Lower leg skin (tissue), 4 donors: ENCODE measurements at regions not wholly inside any gene's neighbourhood (a gene's known extent, or its start where the extent isn't known, plus 50 kb on each side); places are given as distances from the start of the nearest gene placed in this dataset.
"Not testable (repeated sequence)": the region's sequence is repeated elsewhere in the genome, so short reads cannot be mapped to it uniquely, and the experiment has no call there.

Source experiments
- DNase-seq, 2 donors: peaks; one replicate each; pipeline ENCODE4 v3.0.0-alpha.2; 2019; ENCODE audit warnings: low spot score in 2 of 2
- H3K4me3 ChIP-seq: fragments of 200-600 bp; sonication (generic); 2 replicates; pipeline ENCODE4 v1.5.1; 2017; ENCODE audit warnings: mild to moderate bottlenecking, low read depth; ENCODE audit not compliant: poor library complexity, severe bottlenecking
- POLR2A ChIP-seq, 2 donors: fragments of 450-650 bp; IDR thresholded peaks; one replicate each; pipeline ENCODE4 v1.6.1; 2016 to 2017; ENCODE audit warnings: antibody characterized with exemption in 2 of 2, mild to moderate bottlenecking in 1 of 2, moderate library complexity in 1 of 2
- WGBS, 2 donors: methylation state at CpG; one replicate each; pipeline ENCODE4 v1.1.5; 2018; 5-methylcytosine and 5-hydroxymethylcytosine counted together
- intact Hi-C: fragments of 100-400 bp; cut with DNase I; formaldehyde crosslinking; loops from one replicate; pipeline ENCODE4 v1.15.0; 2023; ENCODE audit warnings: low total_unique reads
- TF ChIP-seq, protein P1 (sequence below), 3 donors: fragments of 450-650 bp; IDR thresholded peaks; one replicate each; pipeline ENCODE4 v1.5.1; 2016; ENCODE audit warnings: antibody characterized with exemption in 3 of 3, mild to moderate bottlenecking in 3 of 3, moderate library complexity in 2 of 3

GRCh38 chr3:181183764-181184163 is 194.2 kb upstream of the DNAJC19 start:
- no peak overlapping the region for H3K4me3 ChIP-seq
- TF ChIP-seq POLR2A (IDR thresholded peaks at IDR 0.05): no peak
- TF ChIP-seq, protein P1, sequence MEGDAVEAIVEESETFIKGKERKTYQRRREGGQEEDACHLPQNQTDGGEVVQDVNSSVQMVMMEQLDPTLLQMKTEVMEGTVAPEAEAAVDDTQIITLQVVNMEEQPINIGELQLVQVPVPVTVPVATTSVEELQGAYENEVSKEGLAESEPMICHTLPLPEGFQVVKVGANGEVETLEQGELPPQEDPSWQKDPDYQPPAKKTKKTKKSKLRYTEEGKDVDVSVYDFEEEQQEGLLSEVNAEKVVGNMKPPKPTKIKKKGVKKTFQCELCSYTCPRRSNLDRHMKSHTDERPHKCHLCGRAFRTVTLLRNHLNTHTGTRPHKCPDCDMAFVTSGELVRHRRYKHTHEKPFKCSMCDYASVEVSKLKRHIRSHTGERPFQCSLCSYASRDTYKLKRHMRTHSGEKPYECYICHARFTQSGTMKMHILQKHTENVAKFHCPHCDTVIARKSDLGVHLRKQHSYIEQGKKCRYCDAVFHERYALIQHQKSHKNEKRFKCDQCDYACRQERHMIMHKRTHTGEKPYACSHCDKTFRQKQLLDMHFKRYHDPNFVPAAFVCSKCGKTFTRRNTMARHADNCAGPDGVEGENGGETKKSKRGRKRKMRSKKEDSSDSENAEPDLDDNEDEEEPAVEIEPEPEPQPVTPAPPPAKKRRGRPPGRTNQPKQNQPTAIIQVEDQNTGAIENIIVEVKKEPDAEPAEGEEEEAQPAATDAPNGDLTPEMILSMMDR (IDR thresholded peaks at IDR 0.05): no peak
- DNase-seq: no peak
- 86 to 97% methylated on average over 1 of the region's 1 CpG for WGBS, 2 donors
- intact Hi-C loops: no loop called here

DNA sequence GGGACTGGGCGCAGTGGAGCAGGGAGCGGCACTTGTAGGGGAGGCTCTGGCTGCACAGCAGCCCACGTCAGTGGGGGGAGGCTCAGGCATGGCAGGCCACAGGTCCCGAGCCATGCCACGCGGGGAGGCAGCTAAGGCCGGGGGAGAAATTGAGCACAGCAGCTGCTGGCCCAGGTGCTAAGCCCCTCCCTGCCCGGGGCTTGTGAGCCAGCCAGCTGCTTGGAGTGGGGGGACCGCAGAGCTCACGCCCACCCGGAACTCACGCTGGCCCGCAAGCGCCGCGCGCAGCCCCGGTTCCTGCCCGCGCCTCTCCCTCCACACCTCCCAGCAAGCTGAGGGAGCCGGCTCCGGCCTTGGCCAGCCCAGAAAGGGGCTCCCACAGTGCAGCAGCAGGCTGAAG is 193.5 kb upstream of the DNAJC19 start:
- intact Hi-C loops, DNase-seq, H3K4me3 ChIP-seq: not testable (repeated sequence)
- 92 to 93% methylated on average over 17 to 22 of the region's 22 CpGs for WGBS, 2 donors

- WGBS, 2 donors: 67 to 72% methylated on average over 7 of the region's 7 CpGs
- no peak for DNase-seq
- TF ChIP-seq, protein P1 (IDR thresholded peaks at IDR 0.05): no peak
- no peak for TF ChIP-seq POLR2A (IDR thresholded peaks at IDR 0.05)
- intact Hi-C loops: loop anchor here (5.0 kb wide), 1 partner anchor 192 kb away; the partner anchor contains the start of gene DNAJC19
- no peak overlapping the region for H3K4me3 ChIP-seq
These were observed 189.5 kb upstream of the DNAJC19 start for GRCh38 chr3:181178991-181179390.

- intact Hi-C loops: loop anchor here (5.0 kb wide), 1 partner anchor 189 kb away; the partner anchor contains the start of gene DNAJC19
- peak in 1 of 2 donors; percentile 52 for DNase-seq
- TF ChIP-seq, protein P1 (IDR thresholded peaks at IDR 0.05): no peak
- no peak overlapping the region for H3K4me3 ChIP-seq
- 23 to 27% methylated on average over 6 of the region's 6 CpGs for WGBS, 2 donors
These were observed 187.1 kb upstream of the DNAJC19 start for GRCh38 chr3:181176601-181177000.

- intact Hi-C loops: loop anchor here (5.0 kb wide), 1 partner anchor 187 kb away; the partner anchor contains the start of gene DNAJC19
- H3K4me3 ChIP-seq: no peak overlapping the region
- WGBS, 2 donors: 41 to 44% methylated on average over 4 of the region's 4 CpGs
- DNase-seq: no peak
- TF ChIP-seq POLR2A (IDR thresholded peaks at IDR 0.05): no peak
- TF ChIP-seq, protein P1 (IDR thresholded peaks at IDR 0.05): no peak
These were observed 185.2 kb upstream of the DNAJC19 start for GRCh38 chr3:181174676-181175233.

- DNase-seq: no peak
- intact Hi-C loops: no loop called here
- WGBS, 2 donors: 82 to 86% methylated on average over 2 of the region's 2 CpGs
- TF ChIP-seq, protein P1 (IDR thresholded peaks at IDR 0.05): no peak
- TF ChIP-seq POLR2A (IDR thresholded peaks at IDR 0.05): no peak
- no peak overlapping the region for H3K4me3 ChIP-seq
These were observed 184.5 kb upstream of the DNAJC19 start for GRCh38 chr3:181174022-181174421.
